GM12878 (cell line): ENCODE measurements at regions not wholly inside any gene's neighbourhood (a gene's known extent, or its start where the extent isn't known, plus 50 kb on each side); places are given as distances from the start of the nearest gene placed in this dataset.

Experiments used
- ATAC-seq: fragments of 200-7000 bp; cut with Tn5 transposase; 3 replicates; pipeline ENCODE4 v1.9.1; 2020; ENCODE audit warnings: mild to moderate bottlenecking, moderate library complexity
- BruUV-seq: library from RNA; stranded (reverse); fragments of 400-500 nt; replicated peaks from 2 replicates; lab custom pipeline; 2021; lab: Mats Ljungman, UMichigan
- CTCF ChIA-PET: fragments of 300-600 bp; sonication (Branson Sonifier 250); formaldehyde crosslinking; extraction: SDS; loops from one replicate; lab custom pipeline; 2021; ENCODE audit warnings: inconsistent platforms; lab: Yijun Ruan, JAX
- POLR2A ChIA-PET: fragments of 350-600 bp; formaldehyde crosslinking; extraction: SDS; loops from one replicate; lab custom pipeline; 2021; ENCODE audit warnings: inconsistent platforms; lab: Charles Lee
- RAD21 ChIA-PET: fragments of 300-600 bp; sonication (Branson Sonifier 250); formaldehyde crosslinking; loops from one replicate; lab custom pipeline; 2023; ENCODE audit warnings: antibody characterized with exemption; ENCODE audit not compliant: unreplicated experiment; lab: Charles Lee
- SMC1A ChIA-PET: fragments of 300-600 bp; sonication (Branson Sonifier 250); formaldehyde crosslinking; loops from one replicate; lab custom pipeline; 2023; ENCODE audit not compliant: unreplicated experiment, uncharacterized antibody; lab: Charles Lee
- DNase-seq: peaks from one replicate; pipeline ENCODE4 v3.0.0-alpha.2; 2011; ENCODE audit warnings: low read depth, low spot score
- FAIRE-seq: peaks from 3 replicates; lab custom pipeline; 2011; peaks lifted over from hg19 to GRCh38; lab: Jason Lieb, UNC
- H2AFZ ChIP-seq: 2 replicates; pipeline ENCODE4 v1.6.0; 2011; ENCODE audit warnings: low read depth, low read length, control low read depth; ENCODE audit not compliant: control insufficient read depth
- H3K27ac ChIP-seq: 2 replicates; pipeline ENCODE4 v1.5.1; 2011; ENCODE audit warnings: control low read depth; ENCODE audit not compliant: control insufficient read depth, insufficient read depth
- H3K27me3 ChIP-seq, 2 experiments: replicated peaks in 1 of 2; 2 replicates each; pipeline versions ENCODE4 v1.6.0 to v1.6.1; 2011; ENCODE audit warnings: low read length in 1 of 2; ENCODE audit not compliant: control insufficient read depth in 2 of 2, insufficient read depth in 2 of 2
- H3K36me3 ChIP-seq, 2 experiments: 2 replicates each; pipeline ENCODE4 v1.5.1; 2011; ENCODE audit warnings: low read length in 1 of 2; ENCODE audit not compliant: control insufficient read depth in 2 of 2, insufficient read depth in 2 of 2
- H3K4me1 ChIP-seq: 2 replicates; pipeline ENCODE4 v1.6.1; 2011; ENCODE audit warnings: mild to moderate bottlenecking, low read length, moderate library complexity, mixed read lengths; ENCODE audit not compliant: control insufficient read depth, insufficient read depth
- H3K4me2 ChIP-seq: 2 replicates; pipeline ENCODE4 v1.6.0; 2011; ENCODE audit warnings: control low read depth; ENCODE audit not compliant: control insufficient read depth, insufficient read depth
- H3K4me3 ChIP-seq: fragments of 200-600 bp; sonication (generic); 2 replicates; pipeline ENCODE4 v1.5.1; 2016
- H3K79me2 ChIP-seq: 2 replicates; pipeline ENCODE4 v1.6.0; 2011; ENCODE audit warnings: low read length; ENCODE audit not compliant: control insufficient read depth, insufficient read depth
- H3K9ac ChIP-seq: 2 replicates; pipeline ENCODE4 v1.8.0; 2011; ENCODE audit warnings: low read length, control low read depth, mixed read lengths; ENCODE audit not compliant: control insufficient read depth, insufficient read depth
- H3K9me3 ChIP-seq: replicated peaks from 3 replicates; pipeline ENCODE4 v1.5.1; 2011; ENCODE audit warnings: mild to moderate bottlenecking, low read length; ENCODE audit not compliant: control insufficient read depth, insufficient read depth
- H4K20me1 ChIP-seq: 2 replicates; pipeline ENCODE4 v1.6.0; 2011; ENCODE audit not compliant: control insufficient read depth, insufficient read depth
- BACH1 ChIP-seq: fragments of 450-650 bp; IDR thresholded peaks from 2 replicates; pipeline ENCODE4 v1.6.1; 2017; ENCODE audit warnings: mild to moderate bottlenecking, borderline replicate concordance
- CBX5 ChIP-seq: sonication (generic); IDR thresholded peaks from 2 replicates; pipeline ENCODE4 v1.6.1; 2016; ENCODE audit warnings: low read depth, moderate library complexity, mild to moderate bottlenecking, inconsistent platforms
- CTCF ChIP-seq, 3 experiments: IDR thresholded peaks in 2 of 3; conservative IDR thresholded peaks in 1 of 3; 2 replicates each; pipeline ENCODE4 v1.5.1; 2011; ENCODE audit warnings: low read depth in 3 of 3, low read length in 3 of 3, mild to moderate bottlenecking in 3 of 3, control low read depth in 2 of 3, moderate library complexity in 2 of 3, inconsistent platforms in 1 of 3, mixed read lengths in 1 of 3; ENCODE audit not compliant: control insufficient read depth in 2 of 3, insufficient read depth in 1 of 3; ENCODE audit errors: extremely low read depth in 1 of 3
- EGR1 ChIP-seq, 2 experiments: IDR thresholded peaks; 1 replicate in 1 of 2; 2 replicates in 1 of 2; pipeline ENCODE4 v1.6.1; 2011 to 2012; ENCODE audit warnings: low read depth in 2 of 2, low read length in 2 of 2, borderline replicate concordance in 1 of 2, mild to moderate bottlenecking in 1 of 2, moderate library complexity in 1 of 2
- GATAD2B ChIP-seq: fragments of 450-650 bp; conservative IDR thresholded peaks from 2 replicates; pipeline ENCODE4 v1.6.1; 2017; ENCODE audit warnings: low read depth, mild to moderate bottlenecking, moderate library complexity
- HSF1 ChIP-seq: fragments of 150-350 bp; IDR thresholded peaks from 2 replicates; pipeline ENCODE4 v1.6.1; 2014; ENCODE audit warnings: mild to moderate bottlenecking, low read depth, low read length
- IRF4 ChIP-seq: IDR thresholded peaks from 2 replicates; pipeline ENCODE4 v1.6.1; 2011; ENCODE audit warnings: low read depth, low read length
- MYC ChIP-seq: IDR thresholded peaks from 2 replicates; pipeline ENCODE4 v1.6.1; 2011; ENCODE audit warnings: mild to moderate bottlenecking, low read length, moderate library complexity, inconsistent platforms; ENCODE audit not compliant: insufficient read depth, insufficient replicate concordance, insufficient read length, severe bottlenecking
- RELA ChIP-seq: fragments of 450-650 bp; IDR thresholded peaks from 2 replicates; pipeline ENCODE4 v1.8.0; 2014; ENCODE audit warnings: borderline replicate concordance; ENCODE audit not compliant: partially characterized antibody
- REST ChIP-seq: IDR thresholded peaks from 2 replicates; pipeline ENCODE4 v1.6.1; 2012; ENCODE audit warnings: mild to moderate bottlenecking, low read depth, low read length
- YY1 ChIP-seq: IDR thresholded peaks from 2 replicates; pipeline ENCODE4 v1.6.1; 2011; ENCODE audit warnings: low read depth, mild to moderate bottlenecking, low read length
- ZNF622 ChIP-seq: fragments of 450-650 bp; IDR thresholded peaks from 2 replicates; pipeline ENCODE4 v1.6.1; 2017; ENCODE audit warnings: mild to moderate bottlenecking, inconsistent platforms
- ZNF687 ChIP-seq: fragments of 450-650 bp; IDR thresholded peaks from 2 replicates; pipeline ENCODE4 v1.6.1; 2017; ENCODE audit warnings: mild to moderate bottlenecking, moderate library complexity
- WGBS: methylation state at CpG from one replicate; pipeline ENCODE4 v1.1.6; 2016; ENCODE audit warnings: low lambda C conversion rate; ENCODE audit not compliant: insufficient replicate concordance, insufficient coverage; ENCODE audit errors: missing lambda C conversion rate; 5-methylcytosine and 5-hydroxymethylcytosine counted together
- in situ Hi-C: fragments of 300-500 bp; cut with MboI; formaldehyde crosslinking; loops from 9 replicates; pipeline ENCODE4 v1.14.3; 2018; ENCODE audit warnings: mixed read lengths
- intact Hi-C: fragments of 100-400 bp; cut with micrococcal nuclease; formaldehyde crosslinking; loops from one replicate; pipeline ENCODE4 v1.14.2; 2022; ENCODE audit not compliant: unreplicated experiment

- CTCF ChIA-PET = no interaction called here
- intact Hi-C loops = no loop called here
- FAIRE-seq = no peak
- no peak for TF ChIP-seq ZNF622
- TF ChIP-seq HSF1 = no peak
- TF ChIP-seq RELA = no peak
- no peak for TF ChIP-seq YY1
- no peak for TF ChIP-seq ZNF687
- no peak for TF ChIP-seq EGR1 (IDR thresholded peaks at IDR 0.05; ENCODE audit: borderline replicate concordance in 1 of 2, low read depth in 2 of 2, low read length in 2 of 2)
- TF ChIP-seq REST = no peak
- no peak for TF ChIP-seq GATAD2B
- no peak for TF ChIP-seq BACH1
- no peak for TF ChIP-seq CTCF (IDR thresholded peaks at IDR 0.05 in 2 of 3, conservative IDR thresholded peaks at IDR 0.05 in 1 of 3; ENCODE audit: control insufficient read depth in 2 of 3, extremely low read depth in 1 of 3, insufficient read depth in 1 of 3, low read depth in 3 of 3, low read length in 3 of 3)
- TF ChIP-seq CBX5 = no peak
- TF ChIP-seq IRF4 = no peak
- no peak for TF ChIP-seq MYC
These were observed 236.6 kb downstream of the SATB1 start for GRCh38 chr3:18188491-18188890.

More at GRCh38 chr3:18188491-18188890, 236.6 kb downstream of the SATB1 start:
- no peak overlapping the region for H2AFZ ChIP-seq
- H3K79me2 ChIP-seq = no peaks in the 10 kb centered on the region
- no peaks in the 10 kb centered on the region for H3K9me3 ChIP-seq
- BruUV-seq = no TSS peak
- ChIA-PET SMC1A (interaction anchor here (0.8 to 1.2 kb wide), 2 partner anchors 35 to 152 kb away, joined by 3 to 5 read pairs; no protein-coding TSS in a partner anchor), RAD21 (no interaction called here), POLR2A (no interaction called here)
- no peak overlapping the region for H3K27ac ChIP-seq
- no peaks in the 10 kb centered on the region for H3K4me1 ChIP-seq
- no peak for DNase-seq
- in situ Hi-C loops = no loop called here
- H4K20me1 ChIP-seq = no peaks in the 10 kb centered on the region
- ATAC-seq = no peak
- 0% methylated on average over 3 of the region's 3 CpGs for WGBS
- no peaks in the 10 kb centered on the region for H3K36me3 ChIP-seq
- no peak overlapping the region for H3K4me2 ChIP-seq
- H3K9ac ChIP-seq = no peak overlapping the region
- H3K27me3 ChIP-seq = no peaks in the 10 kb centered on the region; a peak in 1 of 4 replicates
- H3K4me3 ChIP-seq = no peak overlapping the region
